ENCODE measurements at regions not wholly inside any gene's neighbourhood (a gene's known extent, or its start where the extent isn't known, plus 50 kb on each side); places are given as distances from the start of the nearest gene placed in this dataset.
"Not testable (repeated sequence)": the region's sequence is repeated elsewhere in the genome, so short reads cannot be mapped to it uniquely, and the experiment has no call there.

DNA sequence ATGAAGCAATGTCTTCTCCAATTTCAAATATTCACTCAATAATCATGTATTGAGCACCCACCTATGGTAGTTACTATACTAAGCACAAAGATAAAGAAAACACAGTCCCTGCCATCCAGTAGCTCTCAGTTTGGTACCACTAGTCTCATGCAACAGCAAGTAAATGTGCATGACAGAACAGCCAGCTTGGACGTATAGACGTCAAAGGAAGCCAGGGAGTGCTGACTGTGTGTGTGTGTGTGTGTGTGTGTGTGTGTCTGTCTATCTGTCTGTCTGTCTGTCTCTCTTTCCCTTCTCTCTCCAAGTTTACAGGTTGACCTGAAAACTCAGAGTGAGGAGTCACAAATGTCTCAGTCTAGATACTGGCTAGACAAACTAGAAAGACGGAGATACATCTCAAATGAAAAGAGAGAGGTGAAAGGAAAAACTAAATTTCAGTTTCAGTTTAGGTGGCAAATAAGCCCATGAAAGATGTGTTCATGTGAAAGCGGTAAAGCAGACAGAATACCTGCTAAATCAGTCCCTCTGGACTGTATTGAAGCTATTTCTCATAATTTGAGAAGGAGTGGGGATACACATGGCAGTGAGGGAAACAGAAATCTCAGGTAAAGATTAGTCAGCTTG, 141.1 kb upstream of the PTPRG start:
- H3K4me3 ChIP-seq: no peak overlapping the region
- H3K27me3 ChIP-seq (replicated peaks in 1 of 7): no peaks in the 10 kb centered on the region
- H3K27ac ChIP-seq: no peak overlapping the region
- WGBS, 5 donors: 57 to 77% (median 75%) methylated on average over 4 of the region's 4 CpGs
- H3K9me3 ChIP-seq: no peaks in the 10 kb centered on the region
- no peak for DNase-seq
- intact Hi-C loops (cut with DNase I; ENCODE audit: low total_unique reads): no loop called here
- TF ChIP-seq POLR2AphosphoS5 (IDR thresholded peaks at IDR 0.05) (no peak), POLR2A (IDR thresholded peaks at IDR 0.05) (no peak)
- TF ChIP-seq, protein P1, sequence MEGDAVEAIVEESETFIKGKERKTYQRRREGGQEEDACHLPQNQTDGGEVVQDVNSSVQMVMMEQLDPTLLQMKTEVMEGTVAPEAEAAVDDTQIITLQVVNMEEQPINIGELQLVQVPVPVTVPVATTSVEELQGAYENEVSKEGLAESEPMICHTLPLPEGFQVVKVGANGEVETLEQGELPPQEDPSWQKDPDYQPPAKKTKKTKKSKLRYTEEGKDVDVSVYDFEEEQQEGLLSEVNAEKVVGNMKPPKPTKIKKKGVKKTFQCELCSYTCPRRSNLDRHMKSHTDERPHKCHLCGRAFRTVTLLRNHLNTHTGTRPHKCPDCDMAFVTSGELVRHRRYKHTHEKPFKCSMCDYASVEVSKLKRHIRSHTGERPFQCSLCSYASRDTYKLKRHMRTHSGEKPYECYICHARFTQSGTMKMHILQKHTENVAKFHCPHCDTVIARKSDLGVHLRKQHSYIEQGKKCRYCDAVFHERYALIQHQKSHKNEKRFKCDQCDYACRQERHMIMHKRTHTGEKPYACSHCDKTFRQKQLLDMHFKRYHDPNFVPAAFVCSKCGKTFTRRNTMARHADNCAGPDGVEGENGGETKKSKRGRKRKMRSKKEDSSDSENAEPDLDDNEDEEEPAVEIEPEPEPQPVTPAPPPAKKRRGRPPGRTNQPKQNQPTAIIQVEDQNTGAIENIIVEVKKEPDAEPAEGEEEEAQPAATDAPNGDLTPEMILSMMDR (IDR thresholded peaks at IDR 0.05 in 8 of 11, conservative IDR thresholded peaks at IDR 0.05 in 3 of 11): no peak
- H3K36me3 ChIP-seq: no peaks in the 10 kb centered on the region
- no peaks in the 10 kb centered on the region for H3K4me1 ChIP-seq

DNA sequence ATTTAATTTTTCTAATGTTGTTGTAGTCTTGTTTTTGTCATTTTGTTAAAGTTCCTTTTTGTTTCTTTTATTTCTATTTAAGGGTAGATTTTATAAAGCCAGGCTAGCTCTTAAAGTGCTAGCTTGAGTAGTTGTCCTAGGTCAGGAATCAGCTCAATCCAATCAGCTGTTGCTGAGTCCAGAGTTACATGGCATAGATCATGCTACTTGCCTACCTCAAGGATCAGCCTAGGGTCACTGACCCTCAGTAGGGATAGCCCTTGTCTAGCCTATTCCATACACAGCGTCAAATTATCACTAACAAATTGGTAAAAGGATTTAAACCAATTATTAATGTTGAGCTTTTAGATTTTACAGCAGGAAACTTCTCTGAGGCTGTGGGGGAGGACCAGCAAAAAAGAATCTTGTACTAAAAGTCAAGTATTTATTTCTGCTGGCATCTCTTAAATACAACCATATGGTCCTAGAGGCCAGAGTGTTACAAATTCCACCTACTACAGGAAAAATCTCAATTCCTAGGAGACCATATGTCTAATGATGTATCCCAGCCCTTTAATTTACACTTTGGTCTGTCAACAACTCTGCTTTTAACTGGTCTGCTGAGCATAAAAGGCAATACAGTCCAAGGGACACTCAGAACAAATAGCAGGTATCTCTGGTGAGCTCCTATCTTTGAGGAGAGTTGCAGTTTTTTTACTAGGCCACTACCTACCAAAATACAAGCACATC, 138.3 kb upstream of the PTPRG start:
- Histone ChIP-seq H3K4me1 (no peaks in the 10 kb centered on the region), H3K27ac (no peak overlapping the region), H3K27me3 (replicated peaks in 1 of 7) (no peaks in the 10 kb centered on the region), H3K4me3 (no peak overlapping the region), H3K9me3 (no peaks in the 10 kb centered on the region), H3K36me3 (no peaks in the 10 kb centered on the region)
- intact Hi-C loops (cut with DNase I; ENCODE audit: low total_unique reads): no loop called here
- no peak for TF ChIP-seq POLR2A (IDR thresholded peaks at IDR 0.05)
- TF ChIP-seq POLR2AphosphoS5 (IDR thresholded peaks at IDR 0.05): no peak
- TF ChIP-seq, protein P1 (IDR thresholded peaks at IDR 0.05 in 8 of 11, conservative IDR thresholded peaks at IDR 0.05 in 3 of 11): no peak
- WGBS, 5 donors: 48 to 84% (median 74%) methylated on average over 1 of the region's 1 CpG
- DNase-seq: no peak

- Histone ChIP-seq H3K4me1 (no peaks in the 10 kb centered on the region), H3K36me3 (no peaks in the 10 kb centered on the region), H3K9me3 (no peaks in the 10 kb centered on the region), H3K27ac (no peak overlapping the region), H3K4me3 (no peak overlapping the region), H3K27me3 (replicated peaks in 1 of 7) (no peaks in the 10 kb centered on the region)
- 78 to 93% (median 89%) methylated on average over 4 of the region's 4 CpGs for WGBS, 5 donors
- TF ChIP-seq POLR2AphosphoS5 (IDR thresholded peaks at IDR 0.05) (no peak), POLR2A (IDR thresholded peaks at IDR 0.05) (no peak)
- TF ChIP-seq, protein P1 (IDR thresholded peaks at IDR 0.05 in 8 of 11, conservative IDR thresholded peaks at IDR 0.05 in 3 of 11): no peak
- intact Hi-C loops (cut with DNase I; ENCODE audit: low total_unique reads): no loop called here
- no peak for DNase-seq
Observed at GRCh38 chr3:61425356-61425755, 136.0 kb upstream of the PTPRG start.

DNA sequence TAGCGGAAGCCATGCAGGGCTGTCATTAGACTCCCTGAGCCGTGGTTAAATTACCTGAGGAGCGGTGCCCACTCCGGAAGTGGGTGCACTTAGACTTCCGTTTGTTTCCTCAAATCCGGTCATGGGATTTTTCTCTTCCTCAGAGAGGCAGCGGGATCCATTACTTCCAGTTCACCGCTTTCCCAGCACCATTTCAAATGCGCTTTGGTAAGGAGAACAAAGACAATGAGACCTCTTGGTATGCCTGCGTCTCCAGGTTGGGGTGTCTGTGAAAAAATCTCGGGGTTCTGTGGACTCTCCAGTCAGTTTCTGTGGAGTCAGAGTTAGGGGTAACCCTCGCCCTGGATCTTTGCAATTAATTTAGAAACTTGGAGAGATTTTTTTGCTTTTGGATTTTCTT, 132.3 kb upstream of the PTPRG start:
- no peak overlapping the region for H3K27ac ChIP-seq
- H3K36me3 ChIP-seq: no peaks in the 10 kb centered on the region
- no peaks in the 10 kb centered on the region for H3K27me3 ChIP-seq (replicated peaks in 1 of 7)
- DNase-seq: no peak
- TF ChIP-seq POLR2A (IDR thresholded peaks at IDR 0.05) (no peak), POLR2AphosphoS5 (IDR thresholded peaks at IDR 0.05) (no peak)
- TF ChIP-seq, protein P1 (IDR thresholded peaks at IDR 0.05 in 8 of 11, conservative IDR thresholded peaks at IDR 0.05 in 3 of 11): no peak
- intact Hi-C loops (cut with DNase I; ENCODE audit: low total_unique reads): no loop called here
- H3K9me3 ChIP-seq: no peaks in the 10 kb centered on the region
- 87 to 96% (median 88%) methylated on average over 12 of the region's 12 CpGs for WGBS, 5 donors
- no peak overlapping the region for H3K4me3 ChIP-seq
- H3K4me1 ChIP-seq: peaks cover 0 to 9% (median 2%) of the 10 kb centered on the region in 6 donors

- H3K4me3 ChIP-seq; H3K36me3 ChIP-seq; DNase-seq; intact Hi-C loops (cut with DNase I; ENCODE audit: low total_unique reads); H3K27me3 ChIP-seq (replicated peaks in 1 of 7); H3K27ac ChIP-seq; H3K9me3 ChIP-seq: not testable (repeated sequence)
- peaks cover 0 to 14% (median 5%) of the 10 kb centered on the region in 6 donors for H3K4me1 ChIP-seq
- 93 to 98% (median 96%) methylated on average over 11 to 20 of the region's 28 CpGs for WGBS, 5 donors
Observed at GRCh38 chr3:61434901-61435300, 126.5 kb upstream of the PTPRG start.

- H3K4me1 ChIP-seq: peaks cover 0 to 14% (median 5%) of the 10 kb centered on the region in 6 donors
- H3K27ac ChIP-seq; H3K27me3 ChIP-seq (replicated peaks in 1 of 7); DNase-seq; H3K36me3 ChIP-seq; intact Hi-C loops (cut with DNase I; ENCODE audit: low total_unique reads); H3K4me3 ChIP-seq; H3K9me3 ChIP-seq: not testable (repeated sequence)
- WGBS, 5 donors: 90 to 99% (median 95%) methylated on average over 7 to 20 of the region's 20 CpGs
Observed at GRCh38 chr3:61435361-61435760, 126.0 kb upstream of the PTPRG start.

All from spleen (tissue), 11 donors.